T-helper 2 cell treated with Interferon-gamma antibody and Interleukin-4, amounts not matched to agents 5 μg/mL and 100 μg/mL, for 36 hours (primary cell): ENCODE measurements at regions not wholly inside any gene's neighbourhood (a gene's known extent, or its start where the extent isn't known, plus 50 kb on each side); places are given as distances from the start of the nearest gene placed in this dataset.
A peak's percentile ranks its signal among the peaks of the same experiment; 100 is the strongest.

Source experiments
- DNase-seq: peaks from one replicate; pipeline ENCODE4 v3.0.0; 2021; ENCODE audit warnings: low spot score
- H3K27ac Mint-ChIP-seq: one replicate; pipeline ENCODE4 v1.8.0; 2021; ENCODE audit warnings: mild to moderate bottlenecking, mixed read lengths
- H3K27me3 Mint-ChIP-seq: one replicate; pipeline ENCODE4 v1.8.0; 2021; ENCODE audit warnings: low read depth, mixed read lengths
- H3K36me3 Mint-ChIP-seq: one replicate; pipeline ENCODE4 v1.8.0; 2021; ENCODE audit warnings: low read depth, mixed read lengths
- H3K4me1 Mint-ChIP-seq: one replicate; pipeline ENCODE4 v1.8.0; 2021; ENCODE audit warnings: low read depth, mixed read lengths
- H3K4me3 Mint-ChIP-seq: one replicate; pipeline ENCODE4 v1.8.0; 2022; ENCODE audit warnings: mild to moderate bottlenecking, moderate library complexity, mixed read lengths
- H3K9me3 Mint-ChIP-seq: one replicate; pipeline ENCODE4 v1.8.0; 2021; ENCODE audit warnings: mixed read lengths

DNA sequence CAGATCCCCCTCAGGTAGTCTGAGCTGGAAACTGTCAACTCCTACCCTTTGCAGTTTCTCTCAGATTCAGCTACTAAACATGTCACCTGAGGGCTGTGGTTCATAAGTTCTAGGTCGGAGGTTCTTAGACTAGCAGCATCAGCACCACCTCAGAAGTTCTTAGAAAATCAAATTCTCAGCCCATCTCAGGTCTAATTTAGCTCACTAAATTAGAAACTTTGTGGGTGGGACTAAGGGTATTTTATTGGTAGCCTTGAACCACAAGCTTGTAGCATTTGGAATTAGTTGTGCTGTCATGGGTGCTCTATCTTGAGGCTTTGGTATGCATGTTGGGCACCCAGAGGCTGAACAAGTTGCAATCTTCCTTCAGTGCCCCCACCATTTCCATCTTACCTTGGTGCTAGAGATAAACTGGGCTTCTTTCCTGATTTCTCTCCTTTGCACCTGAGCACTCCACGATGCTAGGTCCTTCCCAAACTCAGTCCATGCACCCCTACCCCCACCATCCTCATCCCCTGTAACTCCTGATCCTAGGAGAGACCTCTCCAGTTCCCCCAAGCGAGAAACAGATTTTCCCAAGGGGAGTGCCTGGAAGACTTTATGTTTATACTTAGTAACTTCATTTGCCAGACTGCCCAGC, 54.2 kb downstream of the S1PR1 start:
- Mint-ChIP-seq H3K4me1 (peaks cover 62% of the 10 kb centered on the region), H3K27me3 (peaks cover 9% of the 10 kb centered on the region), H3K27ac (peak overlapping the region; percentile 74), H3K36me3 (no peaks in the 10 kb centered on the region), H3K9me3 (no peaks in the 10 kb centered on the region), H3K4me3 (peak overlapping the region; percentile 62)
- peak; percentile 46 for DNase-seq

- H3K27me3 Mint-ChIP-seq = peaks cover 9% of the 10 kb centered on the region
- H3K4me3 Mint-ChIP-seq = peak overlapping the region; percentile 62
- peaks cover 54% of the 10 kb centered on the region for H3K4me1 Mint-ChIP-seq
- H3K9me3 Mint-ChIP-seq = no peaks in the 10 kb centered on the region
- peak overlapping the region; percentile 42 for H3K27ac Mint-ChIP-seq
- DNase-seq = peak; percentile 79
- H3K36me3 Mint-ChIP-seq = no peaks in the 10 kb centered on the region
Observed at GRCh38 chr1:101291562-101292380, 55.0 kb downstream of the S1PR1 start.

DNA sequence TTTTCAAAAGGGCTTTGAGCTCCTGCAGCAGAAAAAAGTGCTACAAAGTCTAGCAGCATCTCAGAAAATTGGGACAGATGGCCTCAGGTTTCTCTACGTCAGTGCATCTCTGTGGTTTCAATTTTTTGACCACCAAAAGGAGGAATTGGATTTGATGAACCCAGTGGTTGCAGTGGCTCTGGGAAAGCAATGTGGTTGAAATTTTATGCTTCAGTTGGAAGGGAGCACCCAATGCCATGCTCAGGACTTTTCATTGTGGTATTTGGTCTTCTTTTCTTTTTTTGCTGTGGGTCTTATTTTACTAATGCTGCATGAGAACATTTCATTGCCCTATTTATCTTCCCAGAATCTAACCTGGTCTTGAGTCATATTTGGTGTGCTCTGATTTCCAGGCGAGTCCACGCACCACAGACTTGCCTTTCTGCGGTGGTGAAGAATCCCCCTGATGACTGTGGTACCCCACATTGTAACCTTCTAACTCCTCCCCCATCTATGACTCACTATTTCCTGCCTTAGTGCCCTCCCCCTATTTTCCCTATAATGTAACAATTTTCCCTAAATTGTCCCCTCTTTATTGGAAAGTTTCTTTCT, 56.7 kb downstream of the S1PR1 start:
- Mint-ChIP-seq H3K36me3 (no peaks in the 10 kb centered on the region), H3K27me3 (peaks cover 21% of the 10 kb centered on the region), H3K4me1 (peaks cover 46% of the 10 kb centered on the region), H3K9me3 (no peaks in the 10 kb centered on the region), H3K4me3 (peak overlapping the region; percentile 21), H3K27ac (peak overlapping the region; percentile 6)
- peak; percentile 76 for DNase-seq

DNA sequence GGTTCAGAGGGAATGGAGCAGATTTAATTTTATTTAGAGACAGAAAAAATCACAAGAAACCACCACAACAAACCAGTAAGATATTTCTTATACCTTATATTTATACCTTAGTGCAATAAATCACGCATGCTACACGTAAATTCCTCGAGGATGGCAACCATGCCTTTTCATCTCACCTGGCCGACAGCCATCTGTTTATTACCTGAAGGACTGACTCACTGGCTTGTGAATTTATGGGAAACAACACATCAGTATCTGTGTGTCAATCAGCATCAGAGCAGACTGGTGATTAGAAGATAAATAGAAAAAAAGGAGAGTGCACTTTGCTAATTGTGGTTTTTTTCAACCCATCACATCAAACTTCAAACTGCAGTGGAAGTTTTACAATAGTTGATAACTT, 58.4 kb downstream of the S1PR1 start:
- Mint-ChIP-seq H3K4me1 (peaks cover 41% of the 10 kb centered on the region), H3K4me3 (no peak overlapping the region), H3K27me3 (peaks cover 29% of the 10 kb centered on the region), H3K9me3 (no peaks in the 10 kb centered on the region), H3K36me3 (no peaks in the 10 kb centered on the region), H3K27ac (no peak overlapping the region)
- no peak for DNase-seq

- no peak for DNase-seq
- no peaks in the 10 kb centered on the region for H3K36me3 Mint-ChIP-seq
- H3K9me3 Mint-ChIP-seq = no peaks in the 10 kb centered on the region
- no peak overlapping the region for H3K4me3 Mint-ChIP-seq
- H3K27ac Mint-ChIP-seq = no peak overlapping the region
- peaks cover 24% of the 10 kb centered on the region for H3K4me1 Mint-ChIP-seq
- H3K27me3 Mint-ChIP-seq = peaks cover 48% of the 10 kb centered on the region
Observed at GRCh38 chr1:101298663-101299062, 61.8 kb downstream of the S1PR1 start.

GRCh38 chr1:101299141-101299540, 62.3 kb downstream of the S1PR1 start:
- DNase-seq = no peak
- Mint-ChIP-seq H3K4me3 (no peak overlapping the region), H3K27ac (no peak overlapping the region), H3K36me3 (no peaks in the 10 kb centered on the region), H3K27me3 (peaks cover 46% of the 10 kb centered on the region), H3K9me3 (no peaks in the 10 kb centered on the region), H3K4me1 (peaks cover 20% of the 10 kb centered on the region)

- Mint-ChIP-seq H3K4me3 (no peak overlapping the region), H3K27ac (no peak overlapping the region), H3K27me3 (peaks cover 47% of the 10 kb centered on the region), H3K9me3 (no peaks in the 10 kb centered on the region), H3K36me3 (no peaks in the 10 kb centered on the region), H3K4me1 (peaks cover 20% of the 10 kb centered on the region)
- DNase-seq = no peak
Observed at GRCh38 chr1:101299710-101300109, 62.9 kb downstream of the S1PR1 start.

DNA sequence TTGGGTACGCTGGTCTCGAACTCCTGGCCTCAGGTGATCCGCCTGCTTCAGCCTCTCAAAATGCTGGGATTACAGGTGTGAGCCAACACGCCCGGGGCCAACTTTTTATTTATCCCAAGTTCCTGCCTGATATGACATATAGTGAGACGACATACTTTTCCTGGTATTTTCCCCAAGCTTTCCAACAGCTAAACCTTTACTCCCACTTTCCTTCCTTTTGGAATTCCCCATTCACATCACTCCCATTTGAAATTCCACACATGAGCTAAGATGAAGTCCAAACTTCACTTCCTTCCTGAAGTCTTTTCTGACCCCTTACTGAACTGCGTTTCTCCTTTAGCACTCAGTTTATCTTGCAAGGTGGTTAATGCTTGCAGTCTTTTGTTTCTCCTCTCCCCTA, 64.1 kb downstream of the S1PR1 start:
- H3K9me3 Mint-ChIP-seq = no peaks in the 10 kb centered on the region
- H3K36me3 Mint-ChIP-seq = no peaks in the 10 kb centered on the region
- no peak for DNase-seq
- no peak overlapping the region for H3K4me3 Mint-ChIP-seq
- H3K27ac Mint-ChIP-seq = no peak overlapping the region
- H3K27me3 Mint-ChIP-seq = peaks cover 53% of the 10 kb centered on the region
- peaks cover 11% of the 10 kb centered on the region for H3K4me1 Mint-ChIP-seq

DNA sequence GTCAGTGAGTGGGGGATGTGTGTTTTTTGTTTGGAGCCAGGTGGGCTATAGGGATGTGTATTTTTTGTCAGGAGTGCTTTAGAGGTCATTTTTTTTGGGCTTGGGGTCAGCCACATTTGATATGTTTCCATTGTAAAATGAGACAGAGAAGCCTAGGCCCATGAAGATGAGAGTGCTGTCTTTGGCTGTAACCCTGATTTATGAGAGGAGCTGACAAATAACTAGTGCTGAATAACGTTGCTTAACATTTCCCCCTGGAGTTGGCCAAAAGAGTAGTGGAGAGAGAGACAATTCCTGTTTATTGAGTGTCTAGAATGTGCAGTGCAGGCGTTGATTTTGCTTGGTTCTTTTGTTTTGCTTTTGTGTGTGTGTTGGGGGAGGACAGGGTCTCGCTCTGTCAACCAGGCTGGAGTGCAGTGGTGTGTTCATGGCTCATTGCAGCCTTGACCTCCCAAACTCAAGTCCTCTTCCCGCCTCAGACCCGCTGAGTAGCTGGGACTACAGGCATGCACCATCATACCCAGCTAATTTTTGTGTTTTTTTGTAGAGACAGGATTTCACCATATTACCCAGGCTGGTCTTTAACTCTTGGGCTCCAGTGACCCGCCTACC, 64.7 kb downstream of the S1PR1 start:
- no peak overlapping the region for H3K4me3 Mint-ChIP-seq
- H3K27ac Mint-ChIP-seq = no peak overlapping the region
- H3K27me3 Mint-ChIP-seq = peaks cover 52% of the 10 kb centered on the region
- no peaks in the 10 kb centered on the region for H3K36me3 Mint-ChIP-seq
- H3K9me3 Mint-ChIP-seq = no peaks in the 10 kb centered on the region
- H3K4me1 Mint-ChIP-seq = peaks cover 11% of the 10 kb centered on the region
- DNase-seq = no peak

- Mint-ChIP-seq H3K36me3 (no peaks in the 10 kb centered on the region), H3K4me1 (peaks cover 11% of the 10 kb centered on the region), H3K27me3 (peaks cover 49% of the 10 kb centered on the region), H3K27ac (no peak overlapping the region), H3K4me3 (no peak overlapping the region), H3K9me3 (no peaks in the 10 kb centered on the region)
- DNase-seq = no peak
Observed at GRCh38 chr1:101302831-101303511, 66.2 kb downstream of the S1PR1 start.

GRCh38 chr1:101307985-101308689, 71.3 kb downstream of the S1PR1 start:
- Mint-ChIP-seq H3K36me3 (no peaks in the 10 kb centered on the region), H3K9me3 (no peaks in the 10 kb centered on the region), H3K27ac (peak overlapping the region; percentile 22), H3K4me3 (no peak overlapping the region), H3K4me1 (peaks cover 47% of the 10 kb centered on the region), H3K27me3 (peaks cover 21% of the 10 kb centered on the region)
- DNase-seq = no peak

DNA sequence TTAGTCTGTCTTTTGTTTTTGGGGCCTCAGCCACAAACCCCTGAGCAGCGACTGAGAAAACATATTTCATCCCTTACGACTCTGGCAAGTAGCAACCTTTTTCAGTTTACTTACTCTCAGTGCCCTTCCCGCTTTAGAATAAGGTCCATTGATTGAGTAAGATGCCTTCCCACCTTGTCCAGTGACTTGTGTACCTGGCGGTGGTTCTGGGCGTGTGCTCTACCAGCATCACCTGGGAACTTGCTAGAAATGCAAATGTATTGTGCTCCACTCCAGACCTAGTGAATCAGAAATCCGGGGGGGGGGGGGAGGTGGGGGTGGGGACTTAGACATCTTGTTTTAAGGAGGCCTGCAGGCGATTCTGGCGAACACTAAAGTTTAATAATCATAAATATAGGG, 72.1 kb downstream of the S1PR1 start:
- Mint-ChIP-seq H3K36me3 (no peaks in the 10 kb centered on the region), H3K9me3 (no peaks in the 10 kb centered on the region), H3K4me3 (peak overlapping the region; percentile 82), H3K27ac (peak overlapping the region; percentile 93), H3K4me1 (peaks cover 53% of the 10 kb centered on the region), H3K27me3 (peaks cover 26% of the 10 kb centered on the region)
- DNase-seq = no peak
